ENCODE measurements at regions not wholly inside any gene's neighbourhood (a gene's known extent, or its start where the extent isn't known, plus 50 kb on each side); places are given as distances from the start of the nearest gene placed in this dataset.

GRCh38 chr18:44508474-44508873 is 172.2 kb upstream of the SETBP1 start:
- DNase-seq = no peak
- H3K36me3 ChIP-seq = no peaks in the 10 kb centered on the region
- no peaks in the 10 kb centered on the region for H3K9me3 ChIP-seq
- no peak overlapping the region for H3K4me3 ChIP-seq
- no peaks in the 10 kb centered on the region for H3K4me1 ChIP-seq
- intact Hi-C loops (cut with DNase I) = no loop called here
- H3K27ac ChIP-seq = no peak overlapping the region
- H3K9ac ChIP-seq (ENCODE audit: low read depth in 2 of 2, low read length in 2 of 2) = no peak overlapping the region
- TF ChIP-seq CTCF (IDR thresholded peaks at IDR 0.05) = no peak
- no peaks in the 10 kb centered on the region for H3K27me3 ChIP-seq

GRCh38 chr18:44509048-44509447 is 171.6 kb upstream of the SETBP1 start:
- no peak overlapping the region for H3K27ac ChIP-seq
- H3K9me3 ChIP-seq = no peaks in the 10 kb centered on the region
- no peaks in the 10 kb centered on the region for H3K36me3 ChIP-seq
- H3K9ac ChIP-seq (ENCODE audit: low read depth in 2 of 2, low read length in 2 of 2) = no peak overlapping the region
- DNase-seq = no peak
- TF ChIP-seq CTCF (IDR thresholded peaks at IDR 0.05) = no peak
- intact Hi-C loops (cut with DNase I) = no loop called here
- H3K27me3 ChIP-seq = no peaks in the 10 kb centered on the region
- no peaks in the 10 kb centered on the region for H3K4me1 ChIP-seq
- H3K4me3 ChIP-seq = no peak overlapping the region

- H3K9me3 ChIP-seq = no peaks in the 10 kb centered on the region
- H3K27ac ChIP-seq = no peak overlapping the region
- no peaks in the 10 kb centered on the region for H3K27me3 ChIP-seq
- H3K9ac ChIP-seq (ENCODE audit: low read depth in 2 of 2, low read length in 2 of 2) = no peak overlapping the region
- intact Hi-C loops (cut with DNase I) = no loop called here
- no peaks in the 10 kb centered on the region for H3K36me3 ChIP-seq
- H3K4me1 ChIP-seq = no peaks in the 10 kb centered on the region
- DNase-seq = no peak
- H3K4me3 ChIP-seq = no peak overlapping the region
- no peak for TF ChIP-seq CTCF (IDR thresholded peaks at IDR 0.05)
Measured at GRCh38 chr18:44510390-44510789, 170.3 kb upstream of the SETBP1 start.

GRCh38 chr18:44513233-44513632 is 167.5 kb upstream of the SETBP1 start:
- intact Hi-C loops (cut with DNase I) = no loop called here
- no peaks in the 10 kb centered on the region for H3K36me3 ChIP-seq
- no peaks in the 10 kb centered on the region for H3K27me3 ChIP-seq
- no peak overlapping the region for H3K27ac ChIP-seq
- no peaks in the 10 kb centered on the region for H3K9me3 ChIP-seq
- TF ChIP-seq CTCF (IDR thresholded peaks at IDR 0.05) = no peak
- no peak overlapping the region for H3K4me3 ChIP-seq
- no peak overlapping the region for H3K9ac ChIP-seq (ENCODE audit: low read depth in 2 of 2, low read length in 2 of 2)
- no peaks in the 10 kb centered on the region for H3K4me1 ChIP-seq
- DNase-seq = no peak

- no peaks in the 10 kb centered on the region for H3K36me3 ChIP-seq
- H3K27me3 ChIP-seq = no peaks in the 10 kb centered on the region
- no peaks in the 10 kb centered on the region for H3K4me1 ChIP-seq
- H3K9me3 ChIP-seq = no peaks in the 10 kb centered on the region
- no peak overlapping the region for H3K4me3 ChIP-seq
- no peak for DNase-seq
- H3K27ac ChIP-seq = no peak overlapping the region
- no peak overlapping the region for H3K9ac ChIP-seq (ENCODE audit: low read depth in 2 of 2, low read length in 2 of 2)
- intact Hi-C loops (cut with DNase I) = no loop called here
- no peak for TF ChIP-seq CTCF (IDR thresholded peaks at IDR 0.05)
Measured at GRCh38 chr18:44514106-44514505, 166.6 kb upstream of the SETBP1 start.

- Histone ChIP-seq H3K27ac (no peak overlapping the region), H3K9me3 (no peaks in the 10 kb centered on the region), H3K36me3 (no peaks in the 10 kb centered on the region), H3K9ac (ENCODE audit: low read depth in 2 of 2, low read length in 2 of 2) (no peak overlapping the region), H3K4me3 (no peak overlapping the region), H3K4me1 (no peaks in the 10 kb centered on the region), H3K27me3 (no peaks in the 10 kb centered on the region)
- DNase-seq = no peak
- no peak for TF ChIP-seq CTCF (IDR thresholded peaks at IDR 0.05)
- intact Hi-C loops (cut with DNase I) = no loop called here
Measured at GRCh38 chr18:44514766-44515165, 165.9 kb upstream of the SETBP1 start.
